ENCODE measurements at regions not wholly inside any gene's neighbourhood (a gene's known extent, or its start where the extent isn't known, plus 50 kb on each side); places are given as distances from the start of the nearest gene placed in this dataset.
A peak's percentile ranks its signal among the peaks of the same experiment; 100 is the strongest.
"Not testable (repeated sequence)": the region's sequence is repeated elsewhere in the genome, so short reads cannot be mapped to it uniquely, and the experiment has no call there.

- DNase-seq (ENCODE audit: low read depth in 3 of 3, low spot score in 2 of 3), result no peak
These were observed 94.5 kb upstream of the PELI2 start for GRCh38 chr14:56023661-56024081.

- no peak for DNase-seq (ENCODE audit: low read depth in 3 of 3, low spot score in 2 of 3)
These were observed 93.0 kb upstream of the PELI2 start for GRCh38 chr14:56025191-56025590.

- DNase-seq (ENCODE audit: low read depth in 3 of 3, low spot score in 2 of 3), result no peak
These were observed 91.7 kb upstream of the PELI2 start for GRCh38 chr14:56026506-56026905.

GRCh38 chr14:56027421-56027820 lies 90.8 kb upstream of the PELI2 start:
- DNase-seq (ENCODE audit: low read depth in 3 of 3, low spot score in 2 of 3), result no peak

GRCh38 chr14:56027916-56028712 lies 90.1 kb upstream of the PELI2 start:
- no peak for DNase-seq (ENCODE audit: low read depth in 3 of 3, low spot score in 2 of 3)

- no peak for DNase-seq (ENCODE audit: low read depth in 3 of 3, low spot score in 2 of 3)
These were observed 81.9 kb upstream of the PELI2 start for GRCh38 chr14:56036353-56036752.

- no peak for DNase-seq (ENCODE audit: low read depth in 3 of 3, low spot score in 2 of 3)
These were observed 78.1 kb upstream of the PELI2 start for GRCh38 chr14:56040121-56040520.

- no peak for DNase-seq (ENCODE audit: low read depth in 3 of 3, low spot score in 2 of 3)
These were observed 74.0 kb upstream of the PELI2 start for GRCh38 chr14:56044196-56044595.

- no peak for DNase-seq (ENCODE audit: low read depth in 3 of 3, low spot score in 2 of 3)
These were observed 71.7 kb upstream of the PELI2 start for GRCh38 chr14:56046546-56046945.

- no peak for DNase-seq (ENCODE audit: low read depth in 3 of 3, low spot score in 2 of 3)
These were observed 71.2 kb upstream of the PELI2 start for GRCh38 chr14:56046996-56047395.

- no peak for DNase-seq (ENCODE audit: low read depth in 3 of 3, low spot score in 2 of 3)
These were observed 68.7 kb upstream of the PELI2 start for GRCh38 chr14:56049536-56049935.

GRCh38 chr14:56055511-56055910 lies 62.7 kb upstream of the PELI2 start:
- DNase-seq (ENCODE audit: low read depth in 3 of 3, low spot score in 2 of 3), result no peak

- DNase-seq (ENCODE audit: low read depth in 3 of 3, low spot score in 2 of 3), result no peak
These were observed 62.2 kb upstream of the PELI2 start for GRCh38 chr14:56056031-56056430.

GRCh38 chr14:56057071-56057741 lies 61.0 kb upstream of the PELI2 start:
- peak in 1 of 3 donors; percentile 40 for DNase-seq (ENCODE audit: low read depth in 3 of 3, low spot score in 2 of 3)

- no peak for DNase-seq (ENCODE audit: low read depth in 3 of 3, low spot score in 2 of 3)
These were observed 60.4 kb upstream of the PELI2 start for GRCh38 chr14:56057767-56058166.

GRCh38 chr14:56059054-56059453 lies 59.2 kb upstream of the PELI2 start:
- DNase-seq (ENCODE audit: low read depth in 3 of 3, low spot score in 2 of 3), result no peak

GRCh38 chr14:56061051-56061450 lies 57.2 kb upstream of the PELI2 start:
- DNase-seq (ENCODE audit: low read depth in 3 of 3, low spot score in 2 of 3), result no peak

GRCh38 chr14:56063131-56063530 lies 55.1 kb upstream of the PELI2 start:
- DNase-seq (ENCODE audit: low read depth in 3 of 3, low spot score in 2 of 3), result no peak

GRCh38 chr14:56064513-56064912 lies 53.7 kb upstream of the PELI2 start:
- DNase-seq (ENCODE audit: low read depth in 3 of 3, low spot score in 2 of 3), result no peak

- DNase-seq (ENCODE audit: low read depth in 3 of 3, low spot score in 2 of 3), result not testable (repeated sequence)
These were observed 53.0 kb upstream of the PELI2 start for GRCh38 chr14:56065199-56065598.

GRCh38 chr14:56065621-56066290 lies 52.5 kb upstream of the PELI2 start:
- DNase-seq (ENCODE audit: low read depth in 3 of 3, low spot score in 2 of 3), result no peak
